ENCODE measurements at regions not wholly inside any gene's neighbourhood (a gene's known extent, or its start where the extent isn't known, plus 50 kb on each side); places are given as distances from the start of the nearest gene placed in this dataset.
A peak's percentile ranks its signal among the peaks of the same experiment; 100 is the strongest.

DNA sequence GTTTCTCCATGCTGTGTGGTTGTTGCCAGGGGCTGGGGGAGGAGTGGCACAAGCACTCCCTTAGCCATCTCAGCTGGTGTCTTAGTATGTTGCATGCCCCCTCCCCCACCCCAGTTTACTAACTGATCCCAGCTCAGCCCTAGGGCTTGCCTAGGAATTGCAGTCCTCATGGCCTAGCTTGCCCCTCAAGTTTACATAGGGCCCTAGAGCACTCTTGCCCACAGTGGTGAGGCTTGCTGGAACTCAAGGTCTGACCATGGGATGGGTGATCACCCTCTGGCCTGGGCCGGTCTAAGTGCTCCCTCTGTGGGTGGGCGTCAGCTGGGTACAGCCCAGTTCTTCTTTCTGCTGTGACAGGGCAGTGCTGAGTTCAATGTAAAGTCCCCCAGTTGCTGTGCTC is 156.1 kb upstream of the PIEZO2 start:
- DNase-seq, result no peak
- WGBS (ENCODE audit: insufficient coverage, low coverage, low lambda C conversion rate, missing lambda C conversion rate), result 92% methylated on average over 2 of the region's 2 CpGs
- no peak for TF ChIP-seq POLR2A (IDR thresholded peaks at IDR 0.05)
- TF ChIP-seq, protein P1, sequence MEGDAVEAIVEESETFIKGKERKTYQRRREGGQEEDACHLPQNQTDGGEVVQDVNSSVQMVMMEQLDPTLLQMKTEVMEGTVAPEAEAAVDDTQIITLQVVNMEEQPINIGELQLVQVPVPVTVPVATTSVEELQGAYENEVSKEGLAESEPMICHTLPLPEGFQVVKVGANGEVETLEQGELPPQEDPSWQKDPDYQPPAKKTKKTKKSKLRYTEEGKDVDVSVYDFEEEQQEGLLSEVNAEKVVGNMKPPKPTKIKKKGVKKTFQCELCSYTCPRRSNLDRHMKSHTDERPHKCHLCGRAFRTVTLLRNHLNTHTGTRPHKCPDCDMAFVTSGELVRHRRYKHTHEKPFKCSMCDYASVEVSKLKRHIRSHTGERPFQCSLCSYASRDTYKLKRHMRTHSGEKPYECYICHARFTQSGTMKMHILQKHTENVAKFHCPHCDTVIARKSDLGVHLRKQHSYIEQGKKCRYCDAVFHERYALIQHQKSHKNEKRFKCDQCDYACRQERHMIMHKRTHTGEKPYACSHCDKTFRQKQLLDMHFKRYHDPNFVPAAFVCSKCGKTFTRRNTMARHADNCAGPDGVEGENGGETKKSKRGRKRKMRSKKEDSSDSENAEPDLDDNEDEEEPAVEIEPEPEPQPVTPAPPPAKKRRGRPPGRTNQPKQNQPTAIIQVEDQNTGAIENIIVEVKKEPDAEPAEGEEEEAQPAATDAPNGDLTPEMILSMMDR (IDR thresholded peaks at IDR 0.05), result no peak

DNA sequence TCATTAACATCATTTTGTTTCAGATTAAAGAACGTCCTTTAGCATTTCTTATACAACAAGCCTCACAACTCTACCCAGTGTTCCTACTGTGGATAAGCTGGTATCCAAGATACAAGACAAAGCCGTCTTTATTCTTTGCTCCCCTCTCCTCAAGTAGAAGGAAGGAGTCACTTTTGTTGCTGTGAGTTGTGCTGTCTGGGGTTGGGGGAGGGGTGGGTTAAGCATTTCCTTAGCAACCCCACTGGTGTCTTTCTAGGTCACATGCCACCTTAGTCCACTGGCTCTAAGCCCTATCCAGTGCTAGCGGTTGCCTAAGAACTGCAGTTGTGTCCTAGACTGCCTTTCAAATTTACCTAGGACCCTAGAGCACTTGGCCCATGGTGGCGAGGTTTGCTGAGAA is 155.6 kb upstream of the PIEZO2 start:
- Histone ChIP-seq H3K4me1 (no peaks in the 10 kb centered on the region), H3K27me3 (no peaks in the 10 kb centered on the region), H3K36me3 (no peaks in the 10 kb centered on the region), H3K9me3 (no peaks in the 10 kb centered on the region), H3K27ac (no peak overlapping the region), H3K4me3 (no peak overlapping the region)
- ATAC-seq (no peak), DNase-seq (no peak)
- TF ChIP-seq, protein P1 (IDR thresholded peaks at IDR 0.05), result no peak
- no peak for TF ChIP-seq POLR2A (IDR thresholded peaks at IDR 0.05)
- intact Hi-C loops (cut with DNase I), result no loop called here
- WGBS (ENCODE audit: insufficient coverage, low coverage, low lambda C conversion rate, missing lambda C conversion rate), result 78% methylated on average over 3 of the region's 4 CpGs

More for the DNA sequence above, 156.1 kb upstream of the PIEZO2 start:
- H3K27ac ChIP-seq, result no peak overlapping the region
- H3K9me3 ChIP-seq, result no peaks in the 10 kb centered on the region
- H3K36me3 ChIP-seq, result no peaks in the 10 kb centered on the region
- peak in 1 of 4 donors; percentile 41 for ATAC-seq
- no peaks in the 10 kb centered on the region for H3K27me3 ChIP-seq
- intact Hi-C loops (cut with DNase I), result no loop called here
- no peaks in the 10 kb centered on the region for H3K4me1 ChIP-seq
- no peak overlapping the region for H3K4me3 ChIP-seq

DNA sequence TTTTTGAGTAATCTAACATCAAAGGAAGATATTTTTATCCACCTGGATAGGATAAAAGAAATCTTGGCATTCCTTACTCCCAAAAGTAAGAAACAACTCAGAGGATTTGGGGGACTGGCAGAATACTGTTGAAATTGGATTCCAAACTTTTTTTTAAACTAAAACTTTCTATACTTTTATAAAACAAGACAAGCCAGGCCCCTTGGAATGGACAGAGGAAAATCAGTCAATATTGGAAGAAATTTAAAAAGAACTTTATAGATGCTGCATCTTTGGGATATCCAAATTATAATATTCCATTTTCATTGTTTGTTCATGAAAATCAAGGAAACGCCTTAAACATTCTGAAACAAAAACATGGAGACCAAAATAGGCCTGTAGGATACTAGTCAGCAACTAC is 147.6 kb upstream of the PIEZO2 start:
- Histone ChIP-seq H3K36me3 (no peaks in the 10 kb centered on the region), H3K27me3 (no peaks in the 10 kb centered on the region), H3K4me3 (no peak overlapping the region), H3K27ac (no peak overlapping the region), H3K4me1 (no peaks in the 10 kb centered on the region), H3K9me3 (no peaks in the 10 kb centered on the region)
- intact Hi-C loops (cut with DNase I), result no loop called here
- TF ChIP-seq, protein P1 (IDR thresholded peaks at IDR 0.05), result no peak
- no peak for TF ChIP-seq POLR2A (IDR thresholded peaks at IDR 0.05)
- WGBS (ENCODE audit: insufficient coverage, low coverage, low lambda C conversion rate, missing lambda C conversion rate), result 25% methylated on average over 1 of the region's 1 CpG
- DNase-seq (no peak), ATAC-seq (no peak)

DNA sequence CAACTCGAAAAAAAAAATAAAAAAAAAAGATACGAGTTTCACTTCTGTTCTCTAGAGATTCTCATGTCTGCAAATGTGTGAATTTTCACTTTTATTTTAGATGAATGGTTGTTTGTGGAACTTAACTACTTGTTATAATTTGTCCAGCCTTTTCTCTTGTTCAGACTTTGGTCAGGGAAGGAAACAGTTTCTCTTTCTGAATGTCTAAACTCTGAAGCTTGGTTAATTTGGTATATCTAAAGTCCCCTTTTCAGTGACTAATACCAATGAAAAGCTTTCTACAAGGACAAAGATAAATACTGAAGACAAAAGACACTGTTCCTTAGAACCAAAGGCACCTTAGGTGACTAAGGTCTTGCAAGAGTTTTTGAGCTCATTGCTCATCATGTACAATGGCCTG is 144.4 kb upstream of the PIEZO2 start:
- no peak for DNase-seq

More for the DNA sequence above, 144.4 kb upstream of the PIEZO2 start:
- Histone ChIP-seq H3K4me1 (no peaks in the 10 kb centered on the region), H3K4me3 (no peak overlapping the region), H3K36me3 (no peaks in the 10 kb centered on the region), H3K9me3 (no peaks in the 10 kb centered on the region), H3K27me3 (no peaks in the 10 kb centered on the region), H3K27ac (no peak overlapping the region)
- ATAC-seq, result no peak
- no peak for TF ChIP-seq POLR2A (IDR thresholded peaks at IDR 0.05)
- TF ChIP-seq, protein P1 (IDR thresholded peaks at IDR 0.05), result no peak
- intact Hi-C loops (cut with DNase I), result no loop called here
- WGBS (ENCODE audit: insufficient coverage, low coverage, low lambda C conversion rate, missing lambda C conversion rate), result 54% methylated on average over 2 of the region's 2 CpGs

All from right lobe of liver (tissue), 6 donors.